GM10266 (cell line): ENCODE measurements at regions not wholly inside any gene's neighbourhood (a gene's known extent, or its start where the extent isn't known, plus 50 kb on each side); places are given as distances from the start of the nearest gene placed in this dataset.

Source experiments
- DNase-seq: peaks from one replicate; pipeline ENCODE4 v3.0.0; 2012; ENCODE audit errors: extremely low spot score
- CTCF ChIP-seq: IDR thresholded peaks from 2 replicates; pipeline ENCODE4 v1.5.1; 2012; ENCODE audit warnings: mild to moderate bottlenecking, low read depth; ENCODE audit not compliant: control insufficient read depth, insufficient read depth; ENCODE audit errors: missing control alignments

- DNase-seq: no peak
- TF ChIP-seq CTCF: no peak
Observed at GRCh38 chr12:75837700-75838099, 193.9 kb downstream of the PHLDA1 start.

- DNase-seq: no peak
- no peak for TF ChIP-seq CTCF
Observed at GRCh38 chr12:75836533-75836932, 195.0 kb downstream of the PHLDA1 start.

GRCh38 chr12:75834591-75834990, 197.0 kb downstream of the PHLDA1 start:
- TF ChIP-seq CTCF: no peak
- no peak for DNase-seq

GRCh38 chr12:75833268-75833667, 198.3 kb downstream of the PHLDA1 start:
- no peak for TF ChIP-seq CTCF
- no peak for DNase-seq

GRCh38 chr12:75831402-75831801, 200.2 kb downstream of the PHLDA1 start:
- TF ChIP-seq CTCF: no peak
- no peak for DNase-seq

- no peak for TF ChIP-seq CTCF
- no peak for DNase-seq
Observed at GRCh38 chr12:75827061-75827460, 204.5 kb downstream of the PHLDA1 start.

GRCh38 chr12:75825686-75826085, 205.9 kb downstream of the PHLDA1 start:
- no peak for TF ChIP-seq CTCF
- DNase-seq: no peak

GRCh38 chr12:75823475-75823874, 208.1 kb downstream of the PHLDA1 start:
- TF ChIP-seq CTCF: no peak
- DNase-seq: no peak
